ENCODE measurements at regions not wholly inside any gene's neighbourhood (a gene's known extent, or its start where the extent isn't known, plus 50 kb on each side); places are given as distances from the start of the nearest gene placed in this dataset.
"Not testable (repeated sequence)": the region's sequence is repeated elsewhere in the genome, so short reads cannot be mapped to it uniquely, and the experiment has no call there.

DNA sequence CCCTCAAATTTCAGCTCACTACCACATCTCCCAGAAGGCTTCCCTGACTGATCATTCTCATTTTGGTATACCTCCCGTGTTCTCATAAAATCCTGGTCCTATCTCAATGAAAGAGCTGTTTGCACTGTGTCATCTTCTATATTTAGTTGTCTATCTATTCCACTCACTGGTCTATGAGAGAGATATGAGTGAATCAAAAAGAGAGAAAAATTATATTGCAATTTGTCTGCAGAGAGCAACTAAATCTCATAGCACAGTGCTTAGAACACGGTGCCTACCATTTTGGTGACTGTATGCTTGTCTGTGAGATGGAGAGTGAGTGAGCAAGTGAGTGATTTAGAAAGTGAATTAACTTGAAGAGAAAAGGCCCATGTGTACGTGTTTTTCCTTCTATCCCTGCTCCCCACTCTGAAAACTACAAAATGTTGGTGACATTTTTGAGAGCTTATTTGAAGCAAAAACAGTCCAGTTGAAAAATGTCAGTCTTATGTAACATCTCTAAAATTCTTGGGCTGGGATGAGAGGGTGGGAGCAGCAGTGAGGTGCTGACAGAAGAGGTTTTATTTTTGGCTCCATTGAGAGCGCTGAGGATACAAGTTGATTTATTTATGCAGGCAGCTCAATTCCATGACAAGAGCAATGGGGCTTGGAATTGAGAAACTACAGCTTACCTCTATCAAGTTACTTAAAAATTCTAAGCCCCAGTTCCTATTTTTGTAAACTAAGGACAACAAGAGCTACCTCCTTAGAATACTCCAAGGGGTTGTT, 373.5 kb upstream of the CHST9 start:
- in situ Hi-C loops (cut with MboI; ENCODE audit: low pct_unique_long_range_greater_than_20kb in 2 of 9, low sequenced_read_pairs in 9 of 9, unreplicated experiment in 9 of 9), result no loop called here
- ATAC-seq (replicated peaks in 6 of 8), result peak in 2 of 8 experiments; percentile 11 to 65
- Histone ChIP-seq H3K4me1 (replicated peaks in 1 of 2) (peaks cover 4 to 5% of the 10 kb centered on the region in 2 donors), H3K27ac (no peak overlapping the region), H3K4me3 (no peak overlapping the region)
- WGBS, 10 experiments, result 0 to 83% (median 52%) methylated on average over 1 to 4 of the region's 4 CpGs; no CpG with 5 or more reads in 2 of the 10 experiments

- Histone ChIP-seq H3K4me1 (replicated peaks in 1 of 2) (peaks cover under 1 to 5% of the 10 kb centered on the region in 2 donors), H3K27ac (no peak overlapping the region), H3K4me3 (no peak overlapping the region)
- in situ Hi-C loops (cut with MboI; ENCODE audit: low pct_unique_long_range_greater_than_20kb in 2 of 9, low sequenced_read_pairs in 9 of 9, unreplicated experiment in 9 of 9), result no loop called here
- ATAC-seq (replicated peaks in 6 of 8), result no peak
- 8 to 100% (median 63%) methylated on average over 1 to 4 of the region's 4 CpGs for WGBS, 10 experiments
Observed at GRCh38 chr18:27556741-27557140, 371.6 kb upstream of the CHST9 start.

- 27 to 91% (median 69%) methylated on average over 1 to 6 of the region's 6 CpGs; no CpG with 5 or more reads in 2 of the 10 experiments for WGBS, 10 experiments
- ATAC-seq (replicated peaks in 6 of 8), result no peak
- in situ Hi-C loops (cut with MboI; ENCODE audit: low pct_unique_long_range_greater_than_20kb in 2 of 9, low sequenced_read_pairs in 9 of 9, unreplicated experiment in 9 of 9), result no loop called here
- Histone ChIP-seq H3K4me1 (replicated peaks in 1 of 2) (no peaks in the 10 kb centered on the region), H3K27ac (no peak overlapping the region), H3K4me3 (no peak overlapping the region)
Observed at GRCh38 chr18:27549335-27550039, 364.4 kb upstream of the CHST9 start.

- whole genome bisulfite sequencing, 10 experiments, result 7 to 100% (median 92%) methylated on average over 1 to 3 of the region's 3 CpGs; no CpG with 5 or more reads in 1 of the 10 experiments
- ATAC-seq (replicated peaks in 6 of 8), result no peak
- Histone ChIP-seq H3K4me1 (replicated peaks in 1 of 2) (no peaks in the 10 kb centered on the region), H3K4me3 (no peak overlapping the region), H3K27ac (no peak overlapping the region)
- in situ Hi-C loops (cut with MboI; ENCODE audit: low pct_unique_long_range_greater_than_20kb in 2 of 9, low sequenced_read_pairs in 9 of 9, unreplicated experiment in 9 of 9), result no loop called here
Observed at GRCh38 chr18:27546991-27547390, 361.9 kb upstream of the CHST9 start.

DNA sequence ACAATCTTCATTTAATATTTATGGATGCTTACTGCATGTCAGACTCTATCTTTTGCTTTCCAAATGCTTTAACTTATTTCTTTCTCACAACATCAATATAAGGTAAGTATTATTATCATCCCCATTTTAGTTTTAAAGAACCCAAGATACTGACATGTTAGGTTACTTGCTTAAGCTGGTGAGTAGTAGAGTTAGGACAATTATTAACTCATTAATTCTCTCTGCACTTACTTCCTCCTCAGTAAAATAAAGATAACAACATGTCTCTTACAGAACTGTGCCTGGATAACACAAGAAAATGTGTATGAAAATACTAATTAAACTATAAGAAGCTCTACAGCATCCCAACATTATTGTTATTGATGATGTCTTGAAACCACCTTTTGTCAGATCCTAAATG, 359.1 kb upstream of the CHST9 start:
- Histone ChIP-seq H3K4me3 (no peak overlapping the region), H3K27ac (no peak overlapping the region), H3K4me1 (replicated peaks in 1 of 2) (peaks cover 2 to 4% of the 10 kb centered on the region in 2 donors)
- ATAC-seq (replicated peaks in 6 of 8), result no peak
- in situ Hi-C loops (cut with MboI; ENCODE audit: low pct_unique_long_range_greater_than_20kb in 2 of 9, low sequenced_read_pairs in 9 of 9, unreplicated experiment in 9 of 9), result no loop called here

- in situ Hi-C loops (cut with MboI; ENCODE audit: low pct_unique_long_range_greater_than_20kb in 2 of 9, low sequenced_read_pairs in 9 of 9, unreplicated experiment in 9 of 9), result no loop called here
- ATAC-seq (replicated peaks in 6 of 8), result no peak
- Histone ChIP-seq H3K27ac (no peak overlapping the region), H3K4me1 (replicated peaks in 1 of 2) (peaks cover 2 to 4% of the 10 kb centered on the region in 2 donors), H3K4me3 (no peak overlapping the region)
- WGBS, 10 experiments, result 7 to 100% (median 85%) methylated on average over 1 to 3 of the region's 3 CpGs; no CpG with 5 or more reads in 2 of the 10 experiments
Observed at GRCh38 chr18:27541293-27541692, 356.2 kb upstream of the CHST9 start.

DNA sequence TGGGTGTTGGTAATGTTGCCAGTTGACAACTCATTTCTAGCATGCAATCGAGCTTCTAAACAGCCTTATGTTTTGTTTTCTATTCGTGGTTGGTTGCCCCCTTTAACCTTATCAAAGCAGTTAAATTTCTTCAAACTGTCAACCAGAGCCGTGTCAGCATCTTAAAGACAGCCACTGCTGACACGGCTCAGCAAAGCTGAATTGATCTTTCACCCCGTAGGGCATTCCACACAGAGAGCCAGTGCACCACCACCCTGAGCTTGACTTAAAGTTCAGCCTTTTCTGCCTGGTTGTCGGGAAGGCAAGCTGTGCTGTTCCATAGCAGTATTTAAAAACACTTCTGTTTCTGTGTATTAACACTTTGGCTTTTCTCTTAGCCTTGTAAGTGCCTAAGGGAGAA, 355.0 kb upstream of the CHST9 start:
- in situ Hi-C loops (cut with MboI; ENCODE audit: low pct_unique_long_range_greater_than_20kb in 2 of 9, low sequenced_read_pairs in 9 of 9, unreplicated experiment in 9 of 9), result no loop called here
- no peak overlapping the region for H3K4me3 ChIP-seq
- WGBS, 10 experiments, result 0 to 13% (median 4%) methylated on average over 3 to 6 of the region's 6 CpGs; no CpG with 5 or more reads in 1 of the 10 experiments

DNA sequence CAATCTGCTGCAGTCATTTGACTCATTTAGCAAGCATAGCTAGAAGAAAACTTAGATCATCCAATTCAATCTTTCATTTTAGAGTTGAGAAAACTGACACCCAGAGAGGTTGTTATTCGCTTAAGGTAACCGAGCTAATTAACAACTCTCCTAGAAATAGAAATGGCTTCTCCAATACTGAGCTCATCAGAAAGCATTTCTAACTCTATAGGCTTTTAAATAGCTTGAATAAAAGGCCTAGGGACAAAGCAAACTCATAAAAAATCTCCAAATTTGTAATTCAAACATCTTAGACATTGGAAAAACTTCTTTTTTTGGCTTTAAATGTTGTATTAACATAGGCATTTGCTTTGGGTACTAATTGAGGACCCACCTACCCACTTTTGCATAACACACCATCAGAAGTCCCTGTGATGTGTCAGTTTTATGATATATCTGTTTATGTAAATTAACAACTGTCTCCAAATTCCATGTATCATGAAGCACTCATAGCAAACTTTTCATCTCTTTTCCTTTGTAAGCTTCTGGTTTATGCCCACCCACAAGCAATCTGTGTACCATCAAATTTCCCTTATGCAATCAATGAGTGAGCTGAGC, 343.9 kb upstream of the CHST9 start:
- Histone ChIP-seq H3K4me1 (replicated peaks in 1 of 2) (no peaks in the 10 kb centered on the region), H3K4me3 (no peak overlapping the region), H3K27ac (no peak overlapping the region)
- whole genome bisulfite sequencing, 10 experiments, result 0 to 100% (median 57%) methylated on average over 1 to 2 of the region's 2 CpGs; no CpG with 5 or more reads in 2 of the 10 experiments
- peak in 3 of 8 experiments; percentile 46 to 76 (median 55) for ATAC-seq (replicated peaks in 6 of 8)
- in situ Hi-C loops (cut with MboI; ENCODE audit: low pct_unique_long_range_greater_than_20kb in 2 of 9, low sequenced_read_pairs in 9 of 9, unreplicated experiment in 9 of 9), result no loop called here

More for the DNA sequence above, 355.0 kb upstream of the CHST9 start:
- Histone ChIP-seq H3K4me1 (replicated peaks in 1 of 2) (peaks cover 2 to 4% of the 10 kb centered on the region in 2 donors), H3K27ac (no peak overlapping the region)
- ATAC-seq (replicated peaks in 6 of 8), result peak in 1 of 8 experiments; percentile 63

- WGBS, 10 experiments, result 0 to 100% (median 50%) methylated on average over 1 to 3 of the region's 3 CpGs; no CpG with 5 or more reads in 6 of the 10 experiments
- no peak overlapping the region for H3K27ac ChIP-seq
- no peak overlapping the region for H3K4me3 ChIP-seq
- no peaks in the 10 kb centered on the region for H3K4me1 ChIP-seq (replicated peaks in 1 of 2)
- ATAC-seq (replicated peaks in 6 of 8), result peak in 2 of 8 experiments; percentile 44 to 72
- in situ Hi-C loops (cut with MboI; ENCODE audit: low pct_unique_long_range_greater_than_20kb in 2 of 9, low sequenced_read_pairs in 9 of 9, unreplicated experiment in 9 of 9), result no loop called here
Observed at GRCh38 chr18:27527856-27528255, 342.7 kb upstream of the CHST9 start.

GRCh38 chr18:27520401-27520800, 335.3 kb upstream of the CHST9 start:
- WGBS, 10 experiments, result 0 to 92% (median 80%) methylated on average over 1 to 2 of the region's 2 CpGs
- Histone ChIP-seq H3K4me3 (no peak overlapping the region), H3K27ac (no peak overlapping the region), H3K4me1 (replicated peaks in 1 of 2) (no peaks in the 10 kb centered on the region)
- no peak for ATAC-seq (replicated peaks in 6 of 8)
- in situ Hi-C loops (cut with MboI; ENCODE audit: low pct_unique_long_range_greater_than_20kb in 2 of 9, low sequenced_read_pairs in 9 of 9, unreplicated experiment in 9 of 9), result no loop called here

DNA sequence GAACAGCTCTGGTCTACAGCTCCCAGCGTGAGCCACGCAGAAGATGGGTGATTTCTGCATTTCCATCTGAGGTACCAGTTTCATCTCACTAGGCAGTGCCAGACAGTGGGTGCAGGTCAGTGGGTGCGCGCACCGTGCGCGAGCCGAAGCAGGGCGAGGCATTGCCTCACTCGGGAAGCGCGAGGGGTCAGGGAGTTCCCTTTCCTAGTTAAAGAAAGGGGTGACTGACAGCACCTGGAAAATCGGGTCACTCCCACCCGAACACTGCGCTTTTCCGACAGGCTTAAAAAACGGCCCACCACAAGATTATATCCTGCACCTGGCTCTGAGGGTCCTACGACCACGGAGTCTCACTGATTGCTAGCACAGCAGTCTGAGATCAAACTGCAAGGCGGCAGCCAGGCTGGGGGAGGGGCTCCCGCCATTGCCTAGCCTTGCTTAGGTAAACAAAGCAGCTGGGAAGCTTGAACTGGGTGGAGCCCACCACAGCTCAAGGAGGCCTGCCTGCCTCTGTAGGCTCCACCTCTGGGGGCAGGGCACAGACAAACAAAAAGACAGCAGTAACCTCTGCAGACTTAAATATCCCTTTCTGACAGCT, 325.0 kb upstream of the CHST9 start:
- H3K4me1 ChIP-seq (replicated peaks in 1 of 2); H3K27ac ChIP-seq; H3K4me3 ChIP-seq; in situ Hi-C loops (cut with MboI; ENCODE audit: low pct_unique_long_range_greater_than_20kb in 2 of 9, low sequenced_read_pairs in 9 of 9, unreplicated experiment in 9 of 9); ATAC-seq (replicated peaks in 6 of 8): not testable (repeated sequence)
- WGBS, 10 experiments, result 0 to 100% (median 25%) methylated on average over 1 to 13 of the region's 21 CpGs; no CpG with 5 or more reads in 5 of the 10 experiments

DNA sequence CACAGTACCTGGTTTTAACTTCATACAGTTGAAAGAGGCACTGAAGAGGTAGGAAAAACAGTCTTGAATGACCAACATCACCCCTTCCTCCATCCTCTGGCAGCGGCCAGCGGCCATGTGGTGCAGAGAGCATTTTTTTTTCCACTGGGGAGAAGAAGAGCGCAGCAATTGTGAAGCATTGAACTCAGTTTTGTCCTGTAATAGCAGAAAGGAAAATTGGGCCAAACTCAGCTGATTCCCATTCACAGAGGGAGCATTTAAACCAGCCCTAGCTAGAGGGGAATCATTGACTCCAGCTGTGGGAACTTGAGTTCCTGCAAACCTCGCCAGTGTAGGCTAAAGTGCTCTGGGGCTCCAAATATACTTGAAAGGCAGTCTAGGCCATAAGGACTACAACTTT, 316.6 kb upstream of the CHST9 start:
- in situ Hi-C loops (cut with MboI; ENCODE audit: low pct_unique_long_range_greater_than_20kb in 2 of 9, low sequenced_read_pairs in 9 of 9, unreplicated experiment in 9 of 9), result no loop called here
- WGBS, 10 experiments, result 45 to 100% (median 100%) methylated on average over 1 to 4 of the region's 4 CpGs; no CpG with 5 or more reads in 3 of the 10 experiments
- Histone ChIP-seq H3K4me3 (no peak overlapping the region), H3K27ac (no peak overlapping the region), H3K4me1 (replicated peaks in 1 of 2) (no peaks in the 10 kb centered on the region)
- ATAC-seq (replicated peaks in 6 of 8), result no peak

- WGBS, 10 experiments, result 0 to 100% (median 54%) methylated on average over 1 to 5 of the region's 5 CpGs
- Histone ChIP-seq H3K4me1 (replicated peaks in 1 of 2) (no peaks in the 10 kb centered on the region), H3K4me3 (no peak overlapping the region), H3K27ac (no peak overlapping the region)
- in situ Hi-C loops (cut with MboI; ENCODE audit: low pct_unique_long_range_greater_than_20kb in 2 of 9, low sequenced_read_pairs in 9 of 9, unreplicated experiment in 9 of 9), result no loop called here
- no peak for ATAC-seq (replicated peaks in 6 of 8)
Observed at GRCh38 chr18:27500531-27500930, 315.4 kb upstream of the CHST9 start.

All from motor neuron (in vitro differentiated cells).